Vagina (tissue), 2 donors: ENCODE measurements at regions not wholly inside any gene's neighbourhood (a gene's known extent, or its start where the extent isn't known, plus 50 kb on each side); places are given as distances from the start of the nearest gene placed in this dataset.

Source experiments
- DNase-seq, 2 donors: peaks; one replicate each; pipeline ENCODE4 v3.0.0-alpha.2; 2017; ENCODE audit errors: extremely low spot score in 2 of 2
- H3K27ac ChIP-seq: fragments of 200-600 bp; sonication (generic); one replicate; pipeline ENCODE4 v1.5.1; 2019
- H3K27me3 ChIP-seq: fragments of 200-600 bp; sonication (generic); one replicate; pipeline ENCODE4 v1.5.1; 2019
- H3K36me3 ChIP-seq, 2 donors: fragments of 200-600 bp; sonication (generic); one replicate each; pipeline ENCODE4 v1.5.1; 2017 to 2019
- H3K4me1 ChIP-seq: fragments of 200-600 bp; sonication (generic); one replicate; pipeline ENCODE4 v1.5.1; 2019
- H3K4me3 ChIP-seq, 2 donors: fragments of 200-600 bp; sonication (generic); 1 replicate in 1 of 2; 2 replicates in 1 of 2; pipeline ENCODE4 v1.5.1; 2016 to 2019
- H3K9me3 ChIP-seq: fragments of 200-600 bp; sonication (generic); one replicate; pipeline ENCODE4 v1.5.1; 2019
- POLR2A ChIP-seq, 2 donors: fragments of 450-650 bp; IDR thresholded peaks; one replicate each; pipeline ENCODE4 v1.6.1; 2017; ENCODE audit warnings: antibody characterized with exemption in 2 of 2, mild to moderate bottlenecking in 2 of 2, moderate library complexity in 2 of 2
- POLR2AphosphoS5 ChIP-seq, 2 donors: sonication (generic); formaldehyde crosslinking; IDR thresholded peaks; one replicate each; pipeline ENCODE4 v1.9.0; 2017; ENCODE audit warnings: antibody characterized with exemption in 2 of 2, mild to moderate bottlenecking in 2 of 2, low read depth in 1 of 2; ENCODE audit not compliant: insufficient read depth in 1 of 2
- intact Hi-C: fragments of 100-400 bp; cut with DNase I; formaldehyde crosslinking; loops from one replicate; pipeline ENCODE4 v1.15.1; 2023
- TF ChIP-seq, protein P1 (sequence below), 3 experiments: fragments of 450-650 bp in 2 of 3; fragments of 200-600 bp in 1 of 3; sonication (generic) in 1 of 3; IDR thresholded peaks; one replicate each; pipeline ENCODE4 v1.5.1; 2017 to 2019; ENCODE audit warnings: antibody characterized with exemption in 3 of 3, mild to moderate bottlenecking in 2 of 3, moderate library complexity in 2 of 3

DNA sequence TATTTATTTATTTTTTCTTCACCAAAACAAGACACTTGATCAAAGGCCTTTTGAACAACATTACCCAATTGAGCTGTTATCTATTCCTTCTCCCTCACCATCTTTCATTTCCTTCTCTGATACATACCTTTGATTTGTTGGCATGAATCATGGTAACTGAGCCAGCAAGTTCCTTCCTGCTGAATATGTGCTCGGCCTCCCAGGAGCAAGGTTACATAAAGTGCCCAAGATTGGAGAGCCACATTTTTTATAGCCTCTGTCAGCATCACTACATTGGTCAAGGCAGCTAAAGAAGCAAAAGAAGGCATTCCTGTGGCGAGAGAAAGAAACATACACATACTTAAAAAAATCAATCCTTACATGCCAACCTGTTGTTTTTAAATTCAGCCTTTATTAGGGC is 369.6 kb downstream of the CYLC2 start:
- TF ChIP-seq POLR2AphosphoS5 (IDR thresholded peaks at IDR 0.05; ENCODE audit: insufficient read depth in 1 of 2, low read depth in 1 of 2) (no peak), POLR2A (IDR thresholded peaks at IDR 0.05) (no peak)
- TF ChIP-seq, protein P1, sequence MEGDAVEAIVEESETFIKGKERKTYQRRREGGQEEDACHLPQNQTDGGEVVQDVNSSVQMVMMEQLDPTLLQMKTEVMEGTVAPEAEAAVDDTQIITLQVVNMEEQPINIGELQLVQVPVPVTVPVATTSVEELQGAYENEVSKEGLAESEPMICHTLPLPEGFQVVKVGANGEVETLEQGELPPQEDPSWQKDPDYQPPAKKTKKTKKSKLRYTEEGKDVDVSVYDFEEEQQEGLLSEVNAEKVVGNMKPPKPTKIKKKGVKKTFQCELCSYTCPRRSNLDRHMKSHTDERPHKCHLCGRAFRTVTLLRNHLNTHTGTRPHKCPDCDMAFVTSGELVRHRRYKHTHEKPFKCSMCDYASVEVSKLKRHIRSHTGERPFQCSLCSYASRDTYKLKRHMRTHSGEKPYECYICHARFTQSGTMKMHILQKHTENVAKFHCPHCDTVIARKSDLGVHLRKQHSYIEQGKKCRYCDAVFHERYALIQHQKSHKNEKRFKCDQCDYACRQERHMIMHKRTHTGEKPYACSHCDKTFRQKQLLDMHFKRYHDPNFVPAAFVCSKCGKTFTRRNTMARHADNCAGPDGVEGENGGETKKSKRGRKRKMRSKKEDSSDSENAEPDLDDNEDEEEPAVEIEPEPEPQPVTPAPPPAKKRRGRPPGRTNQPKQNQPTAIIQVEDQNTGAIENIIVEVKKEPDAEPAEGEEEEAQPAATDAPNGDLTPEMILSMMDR (IDR thresholded peaks at IDR 0.05): no peak
- H3K4me1 ChIP-seq: no peaks in the 10 kb centered on the region
- H3K27ac ChIP-seq: no peak overlapping the region
- H3K27me3 ChIP-seq: no peaks in the 10 kb centered on the region
- H3K9me3 ChIP-seq: no peaks in the 10 kb centered on the region
- intact Hi-C loops: no loop called here
- no peaks in the 10 kb centered on the region for H3K36me3 ChIP-seq
- no peak overlapping the region for H3K4me3 ChIP-seq
- no peak for DNase-seq

DNA sequence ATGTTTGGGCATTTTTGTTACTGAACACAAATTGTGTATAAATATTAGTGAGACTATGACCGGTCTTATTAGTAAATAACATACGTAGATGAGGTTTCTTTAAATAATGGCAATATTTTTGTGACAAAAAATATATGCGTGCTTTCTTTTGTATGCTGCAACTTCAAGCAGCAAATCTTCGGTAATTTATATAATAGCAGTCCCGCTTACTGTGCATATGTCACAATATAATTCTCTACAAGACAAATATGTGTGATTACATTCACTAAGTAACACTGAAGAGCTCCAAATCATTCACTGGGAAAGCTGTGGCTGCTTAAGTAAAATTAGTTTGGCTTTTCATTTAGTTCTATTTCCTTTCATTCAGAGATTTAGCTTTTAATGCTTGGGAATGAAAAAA is 376.0 kb downstream of the CYLC2 start:
- intact Hi-C loops: no loop called here
- Histone ChIP-seq H3K27ac (no peak overlapping the region), H3K4me3 (no peak overlapping the region), H3K9me3 (no peaks in the 10 kb centered on the region), H3K36me3 (no peaks in the 10 kb centered on the region), H3K4me1 (no peaks in the 10 kb centered on the region), H3K27me3 (no peaks in the 10 kb centered on the region)
- TF ChIP-seq, protein P1 (IDR thresholded peaks at IDR 0.05): no peak
- TF ChIP-seq POLR2AphosphoS5 (IDR thresholded peaks at IDR 0.05; ENCODE audit: insufficient read depth in 1 of 2, low read depth in 1 of 2) (no peak), POLR2A (IDR thresholded peaks at IDR 0.05) (no peak)
- DNase-seq: no peak

DNA sequence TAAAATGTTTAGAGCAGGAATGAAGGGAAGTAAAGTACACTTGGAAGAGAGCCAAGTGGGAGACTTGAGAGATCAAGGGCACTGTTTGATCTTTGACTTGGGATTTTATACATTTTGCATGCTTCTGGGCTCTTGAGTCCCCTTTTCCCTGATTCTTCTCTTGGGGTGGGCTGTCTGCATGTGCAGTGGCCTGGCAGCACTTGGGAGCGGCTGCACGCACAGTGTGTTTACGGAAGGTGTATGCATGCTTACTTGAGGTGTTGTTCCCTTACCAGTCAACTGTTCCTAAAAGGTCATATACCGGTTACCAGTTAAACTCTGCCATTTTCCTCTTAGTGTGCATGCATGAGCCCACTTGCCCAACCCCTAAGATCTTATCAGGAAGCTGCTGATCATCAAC is 377.7 kb downstream of the CYLC2 start:
- Histone ChIP-seq H3K4me1 (no peaks in the 10 kb centered on the region), H3K4me3 (no peak overlapping the region), H3K36me3 (no peaks in the 10 kb centered on the region), H3K27ac (no peak overlapping the region), H3K9me3 (no peaks in the 10 kb centered on the region), H3K27me3 (no peaks in the 10 kb centered on the region)
- no peak for DNase-seq
- TF ChIP-seq POLR2AphosphoS5 (IDR thresholded peaks at IDR 0.05; ENCODE audit: insufficient read depth in 1 of 2, low read depth in 1 of 2) (no peak), POLR2A (IDR thresholded peaks at IDR 0.05) (no peak)
- TF ChIP-seq, protein P1 (IDR thresholded peaks at IDR 0.05): no peak
- intact Hi-C loops: no loop called here

DNA sequence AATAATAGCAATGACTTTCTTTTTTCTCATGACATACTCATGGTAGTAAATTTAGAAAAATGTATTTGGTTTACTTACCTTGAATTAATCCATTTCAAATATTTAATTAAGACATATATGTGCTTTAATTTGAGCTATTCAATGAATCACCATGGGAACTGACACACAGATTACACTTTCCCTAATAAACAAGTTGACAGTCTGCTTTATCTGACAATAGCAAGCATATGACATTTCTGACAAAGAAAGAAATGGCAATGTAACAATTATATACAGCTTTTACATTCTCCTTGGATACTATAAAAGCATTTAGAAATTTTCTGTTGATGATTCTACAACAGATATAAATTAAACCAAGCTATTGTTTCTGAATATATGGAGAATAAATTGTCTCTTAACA is 382.5 kb downstream of the CYLC2 start:
- TF ChIP-seq POLR2AphosphoS5 (IDR thresholded peaks at IDR 0.05; ENCODE audit: insufficient read depth in 1 of 2, low read depth in 1 of 2) (no peak), POLR2A (IDR thresholded peaks at IDR 0.05) (no peak)
- TF ChIP-seq, protein P1 (IDR thresholded peaks at IDR 0.05): no peak
- DNase-seq: no peak
- Histone ChIP-seq H3K4me1 (no peaks in the 10 kb centered on the region), H3K27me3 (no peaks in the 10 kb centered on the region), H3K9me3 (no peaks in the 10 kb centered on the region), H3K4me3 (no peak overlapping the region), H3K27ac (no peak overlapping the region), H3K36me3 (no peaks in the 10 kb centered on the region)
- intact Hi-C loops: no loop called here

DNA sequence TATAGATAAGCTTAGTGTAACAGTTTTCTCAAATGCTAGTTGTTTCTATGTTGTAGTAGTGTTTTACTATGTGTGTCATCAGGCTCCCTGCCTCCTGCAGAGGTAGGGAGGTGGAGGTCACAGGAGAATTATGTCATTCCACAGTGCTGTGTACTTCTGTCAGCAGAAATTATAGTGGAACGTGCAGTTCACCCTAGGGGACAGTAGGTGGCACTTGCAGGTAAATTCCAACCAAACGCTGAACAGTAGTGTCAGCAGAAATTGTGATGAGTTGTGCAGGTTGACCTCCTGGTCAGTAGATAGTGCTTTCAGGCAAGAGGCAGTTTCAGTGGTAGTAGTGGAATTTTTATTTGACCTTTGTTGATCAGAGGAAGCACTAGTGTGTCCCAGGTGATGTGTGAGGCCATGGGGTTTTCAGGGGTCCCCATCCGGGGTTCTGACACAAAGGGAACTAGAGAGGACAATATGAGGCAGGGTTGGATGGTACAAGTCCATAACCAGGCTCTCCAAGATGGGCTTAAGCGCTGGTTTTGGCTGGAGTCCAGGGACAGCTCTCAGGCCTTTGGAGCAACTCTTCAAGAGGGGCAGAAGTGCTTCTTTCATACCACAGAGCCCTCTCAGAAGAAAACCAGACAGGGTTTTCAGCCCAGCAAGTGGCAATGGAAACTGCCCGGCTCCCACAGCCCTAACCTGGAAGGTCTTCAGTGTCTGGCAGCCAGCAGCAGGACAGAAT is 402.9 kb downstream of the CYLC2 start:
- TF ChIP-seq POLR2AphosphoS5 (IDR thresholded peaks at IDR 0.05; ENCODE audit: insufficient read depth in 1 of 2, low read depth in 1 of 2): no peak
- TF ChIP-seq, protein P1 (IDR thresholded peaks at IDR 0.05): no peak
- Histone ChIP-seq H3K9me3 (no peaks in the 10 kb centered on the region), H3K4me1 (no peaks in the 10 kb centered on the region), H3K36me3 (no peaks in the 10 kb centered on the region), H3K27ac (no peak overlapping the region), H3K27me3 (no peaks in the 10 kb centered on the region), H3K4me3 (no peak overlapping the region)
- intact Hi-C loops: no loop called here
- no peak for DNase-seq
